IPS DF 6.9 (cell line): ENCODE measurements at regions not wholly inside any gene's neighbourhood (a gene's known extent, or its start where the extent isn't known, plus 50 kb on each side); places are given as distances from the start of the nearest gene placed in this dataset.
"Not testable (repeated sequence)": the region's sequence is repeated elsewhere in the genome, so short reads cannot be mapped to it uniquely, and the experiment has no call there.

Experiments used
- DNase-seq: peaks from one replicate; pipeline ENCODE4 v3.0.0-alpha.2; 2013; ENCODE audit warnings: low read depth, low spot score
- H3K27ac ChIP-seq: one replicate; pipeline ENCODE4 v1.5.1; 2013; ENCODE audit warnings: low read length, control low read depth
- H3K27me3 ChIP-seq: 2 replicates; pipeline ENCODE4 v1.6.1; 2013; ENCODE audit warnings: mild to moderate bottlenecking, low read length; ENCODE audit not compliant: control insufficient read depth, insufficient read depth
- H3K36me3 ChIP-seq: 2 replicates; pipeline ENCODE4 v1.6.1; 2013; ENCODE audit warnings: low read length; ENCODE audit not compliant: control insufficient read depth, insufficient read depth
- H3K4me1 ChIP-seq: 2 replicates; pipeline ENCODE4 v1.6.1; 2013; ENCODE audit warnings: low read length; ENCODE audit not compliant: control insufficient read depth, insufficient read depth
- H3K4me3 ChIP-seq: 2 replicates; pipeline ENCODE4 v1.5.1; 2013; ENCODE audit warnings: mild to moderate bottlenecking, low read length
- H3K9me3 ChIP-seq: 2 replicates; pipeline ENCODE4 v1.6.1; 2013; ENCODE audit warnings: low read length, inconsistent platforms; ENCODE audit not compliant: control insufficient read depth, insufficient read depth
- WGBS: extraction: QIAGEN DNeasy Blood & Tissue Kit; methylation state at CpG from one replicate; pipeline ENCODE4 v1.1.7; 2013; ENCODE audit warnings: mixed read lengths, missing lambda C conversion rate; ENCODE audit not compliant: insufficient read length, insufficient coverage; 5-methylcytosine and 5-hydroxymethylcytosine counted together

- DNase-seq: no peak
- Histone ChIP-seq H3K27ac (no peak overlapping the region), H3K4me3 (no peak overlapping the region), H3K9me3 (no peaks in the 10 kb centered on the region), H3K4me1 (no peaks in the 10 kb centered on the region), H3K36me3 (no peaks in the 10 kb centered on the region), H3K27me3 (no peaks in the 10 kb centered on the region)
- WGBS: 100% methylated on average over 2 of the region's 2 CpGs
Observed at GRCh38 chr5:106401561-106401960, 1269.2 kb downstream of the EFNA5 start.

GRCh38 chr5:106399391-106399790 is 1271.3 kb downstream of the EFNA5 start:
- H3K4me3 ChIP-seq: no peak overlapping the region
- H3K36me3 ChIP-seq: no peaks in the 10 kb centered on the region
- no peaks in the 10 kb centered on the region for H3K4me1 ChIP-seq
- H3K27ac ChIP-seq: no peak overlapping the region
- no peaks in the 10 kb centered on the region for H3K9me3 ChIP-seq
- WGBS: no CpG with 5 or more reads among the region's 1 CpG
- DNase-seq: no peak
- no peaks in the 10 kb centered on the region for H3K27me3 ChIP-seq

- Histone ChIP-seq H3K9me3 (no peaks in the 10 kb centered on the region), H3K27ac (no peak overlapping the region), H3K36me3 (no peaks in the 10 kb centered on the region), H3K4me3 (no peak overlapping the region), H3K4me1 (no peaks in the 10 kb centered on the region), H3K27me3 (no peaks in the 10 kb centered on the region)
- no peak for DNase-seq
- no CpG with 5 or more reads among the region's 1 CpG for WGBS
Observed at GRCh38 chr5:106397700-106398099, 1273.0 kb downstream of the EFNA5 start.

- Histone ChIP-seq H3K36me3 (no peaks in the 10 kb centered on the region), H3K27me3 (no peaks in the 10 kb centered on the region), H3K4me3 (no peak overlapping the region), H3K27ac (no peak overlapping the region), H3K4me1 (no peaks in the 10 kb centered on the region), H3K9me3 (no peaks in the 10 kb centered on the region)
- no peak for DNase-seq
- no CpG with 5 or more reads among the region's 1 CpG for WGBS
Observed at GRCh38 chr5:106393276-106393675, 1277.5 kb downstream of the EFNA5 start.

- H3K4me3 ChIP-seq: no peak overlapping the region
- no peak overlapping the region for H3K27ac ChIP-seq
- H3K9me3 ChIP-seq: no peaks in the 10 kb centered on the region
- WGBS: no CpG with 5 or more reads among the region's 5 CpGs
- H3K36me3 ChIP-seq: no peaks in the 10 kb centered on the region
- no peaks in the 10 kb centered on the region for H3K27me3 ChIP-seq
- no peaks in the 10 kb centered on the region for H3K4me1 ChIP-seq
- no peak for DNase-seq
Observed at GRCh38 chr5:106392766-106393165, 1278.0 kb downstream of the EFNA5 start.

- H3K4me3 ChIP-seq, H3K9me3 ChIP-seq: not testable (repeated sequence)
- whole genome bisulfite sequencing: 100% methylated on average over 7 of the region's 12 CpGs
Observed at GRCh38 chr5:106387767-106388166, 1283.0 kb downstream of the EFNA5 start.

GRCh38 chr5:106386287-106386686 is 1284.5 kb downstream of the EFNA5 start:
- no CpG with 5 or more reads among the region's 3 CpGs for WGBS
- Histone ChIP-seq H3K27me3 (no peaks in the 10 kb centered on the region), H3K36me3 (no peaks in the 10 kb centered on the region), H3K4me1 (no peaks in the 10 kb centered on the region), H3K9me3 (no peaks in the 10 kb centered on the region), H3K4me3 (no peak overlapping the region), H3K27ac (no peak overlapping the region)
- DNase-seq: no peak

More at GRCh38 chr5:106387767-106388166, 1283.0 kb downstream of the EFNA5 start:
- not testable (repeated sequence) for H3K36me3 ChIP-seq, H3K4me1 ChIP-seq, H3K27ac ChIP-seq, DNase-seq, H3K27me3 ChIP-seq

- no peaks in the 10 kb centered on the region for H3K27me3 ChIP-seq
Observed at GRCh38 chr5:106380736-106381135, 1290.0 kb downstream of the EFNA5 start.

GRCh38 chr5:106376522-106376921 is 1294.2 kb downstream of the EFNA5 start:
- Histone ChIP-seq H3K4me3 (no peak overlapping the region), H3K27me3 (no peaks in the 10 kb centered on the region), H3K27ac (no peak overlapping the region), H3K9me3 (no peaks in the 10 kb centered on the region), H3K4me1 (no peaks in the 10 kb centered on the region), H3K36me3 (no peaks in the 10 kb centered on the region)
- no peak for DNase-seq
- WGBS: no CpG with 5 or more reads among the region's 1 CpG

More at GRCh38 chr5:106380736-106381135, 1290.0 kb downstream of the EFNA5 start:
- no peak overlapping the region for H3K27ac ChIP-seq
- H3K4me3 ChIP-seq: no peak overlapping the region
- WGBS: no CpG with 5 or more reads among the region's 1 CpG
- H3K4me1 ChIP-seq: no peaks in the 10 kb centered on the region
- no peak for DNase-seq
- no peaks in the 10 kb centered on the region for H3K36me3 ChIP-seq
- H3K9me3 ChIP-seq: no peaks in the 10 kb centered on the region

- H3K4me1 ChIP-seq: no peaks in the 10 kb centered on the region
- H3K4me3 ChIP-seq: no peak overlapping the region
- no peaks in the 10 kb centered on the region for H3K27me3 ChIP-seq
- no peak for DNase-seq
- H3K9me3 ChIP-seq: no peaks in the 10 kb centered on the region
- H3K27ac ChIP-seq: no peak overlapping the region
- H3K36me3 ChIP-seq: no peaks in the 10 kb centered on the region
Observed at GRCh38 chr5:106374956-106375355, 1295.8 kb downstream of the EFNA5 start.

GRCh38 chr5:106368021-106368420 is 1302.7 kb downstream of the EFNA5 start:
- no CpG with 5 or more reads among the region's 1 CpG for WGBS
- Histone ChIP-seq H3K9me3 (no peaks in the 10 kb centered on the region), H3K4me1 (no peaks in the 10 kb centered on the region)

More at GRCh38 chr5:106368021-106368420, 1302.7 kb downstream of the EFNA5 start:
- Histone ChIP-seq H3K27ac (no peak overlapping the region), H3K36me3 (no peaks in the 10 kb centered on the region), H3K27me3 (no peaks in the 10 kb centered on the region), H3K4me3 (no peak overlapping the region)
- DNase-seq: no peak
